NCI-H526 (cell line): ENCODE measurements at regions not wholly inside any gene's neighbourhood (a gene's known extent, or its start where the extent isn't known, plus 50 kb on each side); places are given as distances from the start of the nearest gene placed in this dataset.
"Not testable (repeated sequence)": the region's sequence is repeated elsewhere in the genome, so short reads cannot be mapped to it uniquely, and the experiment has no call there.

Source experiments
- DNase-seq, 2 experiments: peaks; one replicate each; lab custom pipeline; 2025; lab: John Stamatoyannopoulos, UW

GRCh38 chr4:189178125-189178746 lies 762.4 kb upstream of the FRG1 start:
- no peak for DNase-seq

DNA sequence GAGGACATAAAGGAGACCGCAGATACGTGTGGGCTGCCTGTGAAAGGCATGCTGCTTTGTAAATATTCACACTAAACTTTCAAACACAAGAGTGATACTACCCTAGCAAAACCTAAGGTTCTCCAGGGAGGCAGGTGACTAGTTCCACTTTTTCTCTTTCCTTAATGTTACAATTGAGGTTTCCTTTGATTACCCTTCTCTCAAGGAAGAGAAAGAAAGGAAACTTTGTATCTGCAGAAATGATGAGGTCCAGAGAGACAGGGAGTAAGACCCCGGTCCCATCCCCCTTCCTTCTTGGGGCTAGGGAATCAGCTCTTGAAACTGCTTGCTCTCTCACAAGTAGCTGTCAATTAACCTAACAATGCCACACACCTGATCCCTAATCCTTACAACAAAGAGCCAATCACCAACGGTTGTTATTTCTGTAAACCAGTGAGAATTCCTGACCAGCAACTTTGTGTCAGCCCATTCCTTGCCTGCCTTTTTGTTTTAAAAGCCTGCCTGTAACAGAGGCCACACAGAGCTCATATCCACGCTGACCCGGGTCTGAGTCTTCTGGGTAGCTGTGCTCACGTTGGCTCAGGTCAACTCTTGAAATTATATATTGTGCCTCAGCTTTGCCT lies 754.8 kb upstream of the FRG1 start:
- no peak for DNase-seq

- DNase-seq: no peak
Observed at GRCh38 chr4:189187531-189188052, 753.1 kb upstream of the FRG1 start.

GRCh38 chr4:189198624-189199023 lies 742.0 kb upstream of the FRG1 start:
- no peak for DNase-seq

DNA sequence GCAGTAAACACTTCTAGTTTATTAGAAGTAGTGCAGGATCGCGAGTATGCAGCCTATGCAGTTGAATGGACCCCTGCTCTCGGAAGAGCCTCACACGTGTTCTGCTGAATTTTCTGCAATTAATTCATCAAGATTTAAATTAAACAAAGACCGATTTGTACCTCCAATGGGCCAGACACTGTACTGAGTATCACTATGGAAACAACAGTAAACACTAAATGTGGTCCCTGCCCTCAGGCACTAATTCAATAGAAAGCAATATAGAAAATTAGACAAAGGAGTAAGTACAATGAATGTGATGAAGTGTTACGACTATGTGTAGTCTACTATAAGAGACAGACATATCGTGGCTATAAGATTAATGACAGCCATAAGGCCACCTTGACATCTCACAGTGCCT lies 740.3 kb upstream of the FRG1 start:
- DNase-seq: no peak

DNA sequence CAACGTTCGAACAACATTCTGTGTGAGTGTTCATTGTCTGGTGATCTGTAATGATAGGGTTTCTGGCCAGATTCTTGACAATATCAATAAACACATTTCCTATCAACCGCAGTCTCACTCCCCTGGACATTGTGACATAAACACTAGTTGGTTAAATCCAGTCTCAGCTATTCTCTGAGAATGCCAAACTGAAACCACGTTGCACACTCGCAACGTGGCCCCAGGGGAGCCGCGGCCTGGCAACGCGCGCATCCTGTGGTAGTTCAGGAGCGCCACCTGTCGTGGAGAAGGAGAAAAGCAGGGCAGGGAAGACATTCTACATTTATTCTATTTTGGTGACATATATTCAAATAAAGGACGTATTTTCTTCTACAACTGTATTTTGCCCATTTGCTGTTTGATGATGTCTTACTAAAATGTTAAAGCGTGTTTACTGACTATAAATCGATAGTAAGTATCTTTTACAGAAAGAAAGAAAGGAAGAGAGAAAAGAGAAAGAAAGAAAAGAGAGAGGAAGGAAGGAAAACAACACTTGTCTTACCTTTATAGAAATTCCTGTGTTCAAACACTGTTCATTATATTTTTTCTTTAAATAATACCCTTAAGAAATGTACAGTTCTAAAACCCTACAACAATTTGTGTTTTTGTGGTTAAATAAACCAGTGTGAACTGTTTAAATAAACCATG lies 738.3 kb upstream of the FRG1 start:
- peak; percentile 29 to 65 for DNase-seq

DNA sequence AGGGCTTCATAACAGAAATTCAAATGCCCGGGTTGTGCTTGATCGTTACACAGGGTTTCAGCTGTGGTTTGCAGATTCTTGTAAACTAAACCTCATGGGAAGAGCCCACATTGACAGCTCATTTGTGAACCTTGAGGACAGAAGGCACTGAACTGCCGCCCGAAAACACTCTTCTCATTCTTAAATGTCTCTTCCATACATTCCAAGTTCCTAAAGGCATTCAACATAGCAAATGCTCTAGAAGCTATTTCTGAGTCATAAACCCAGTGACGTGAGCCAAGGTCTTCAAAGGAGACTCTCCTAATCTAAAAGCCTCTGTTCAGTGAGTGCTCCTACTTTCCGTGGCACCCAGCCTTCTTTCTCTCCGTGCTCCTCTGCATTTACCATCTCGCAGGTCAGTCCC lies 737.8 kb upstream of the FRG1 start:
- peak in 1 of 2 experiments; percentile 2 for DNase-seq

DNA sequence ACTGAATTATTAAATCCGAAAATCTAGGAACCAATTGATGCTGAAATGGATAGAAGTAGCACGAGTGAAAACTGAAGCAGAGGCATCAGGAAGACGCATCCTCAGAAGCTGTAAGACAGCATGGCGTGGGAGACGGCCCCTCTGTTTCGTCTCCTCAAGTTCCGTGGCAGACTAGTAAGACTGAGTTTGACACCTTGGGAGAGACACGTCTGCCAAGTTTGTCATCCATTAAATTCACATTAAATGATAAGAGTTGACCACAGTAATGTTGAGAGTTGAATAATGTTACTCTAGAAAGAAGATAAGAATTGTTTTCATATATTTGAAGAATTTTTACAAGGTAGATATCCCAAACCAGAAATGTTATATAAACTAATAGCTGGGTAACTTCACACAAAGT lies 736.1 kb upstream of the FRG1 start:
- DNase-seq: no peak

- DNase-seq: no peak
Observed at GRCh38 chr4:189206953-189207352, 733.7 kb upstream of the FRG1 start.

DNA sequence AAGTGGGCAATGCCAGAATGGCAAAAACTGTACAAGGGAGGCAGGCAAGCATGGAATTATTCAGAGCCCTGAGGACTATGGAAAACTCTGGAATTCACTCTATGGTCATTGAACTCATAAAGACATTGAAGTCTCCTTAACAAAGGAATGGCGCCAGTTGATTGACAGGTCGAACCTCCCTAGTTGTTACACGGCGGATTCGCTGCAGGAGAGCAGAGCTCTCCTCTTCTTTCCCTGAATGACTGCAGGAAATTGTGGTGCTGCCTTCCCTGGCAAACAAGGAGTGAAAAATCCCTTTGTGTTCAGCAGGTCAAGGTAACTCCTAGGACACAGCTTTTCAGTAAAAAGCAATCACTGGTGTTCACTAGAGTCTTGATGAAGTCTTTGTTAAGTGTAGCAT lies 732.8 kb upstream of the FRG1 start:
- DNase-seq: no peak

DNA sequence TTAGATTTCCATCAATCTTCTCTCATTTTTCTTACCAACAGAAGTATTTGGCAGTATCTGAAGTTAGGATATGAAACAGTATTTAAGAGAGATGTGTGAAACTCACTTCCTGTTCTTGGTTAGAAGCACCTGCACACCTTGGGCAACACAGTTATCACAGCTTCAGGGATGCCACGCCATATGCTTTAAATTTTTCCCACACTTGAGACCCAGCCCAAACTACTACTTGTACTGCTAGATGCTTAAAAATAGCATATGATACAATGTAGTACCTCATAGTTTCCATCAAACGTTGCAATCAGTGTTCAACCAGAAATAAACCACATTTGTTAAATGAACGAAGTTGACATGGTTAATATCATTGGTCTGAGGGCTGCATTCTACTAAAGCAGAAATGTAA lies 725.1 kb upstream of the FRG1 start:
- no peak for DNase-seq

DNA sequence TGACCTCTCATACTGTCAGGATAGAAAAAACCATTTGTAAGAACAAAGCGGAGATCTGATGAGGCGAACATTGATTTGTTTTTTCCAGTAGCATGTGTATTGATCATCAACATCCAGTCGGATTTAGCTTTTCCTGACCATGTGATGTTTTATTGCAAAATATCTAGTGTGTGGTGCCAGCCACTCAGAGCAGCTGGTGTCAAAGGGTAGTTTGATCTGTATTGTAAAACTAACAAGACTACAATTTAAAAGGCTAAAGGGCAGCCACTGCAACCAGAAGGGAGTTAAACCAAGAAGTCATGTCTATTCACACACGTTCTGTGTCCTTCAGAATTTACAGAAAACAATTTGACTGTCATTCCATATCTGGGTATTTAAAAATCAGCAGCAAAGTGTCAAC lies 719.0 kb upstream of the FRG1 start:
- no peak for DNase-seq

- DNase-seq: peak; percentile 4 to 25
Observed at GRCh38 chr4:189228726-189229125, 711.9 kb upstream of the FRG1 start.

DNA sequence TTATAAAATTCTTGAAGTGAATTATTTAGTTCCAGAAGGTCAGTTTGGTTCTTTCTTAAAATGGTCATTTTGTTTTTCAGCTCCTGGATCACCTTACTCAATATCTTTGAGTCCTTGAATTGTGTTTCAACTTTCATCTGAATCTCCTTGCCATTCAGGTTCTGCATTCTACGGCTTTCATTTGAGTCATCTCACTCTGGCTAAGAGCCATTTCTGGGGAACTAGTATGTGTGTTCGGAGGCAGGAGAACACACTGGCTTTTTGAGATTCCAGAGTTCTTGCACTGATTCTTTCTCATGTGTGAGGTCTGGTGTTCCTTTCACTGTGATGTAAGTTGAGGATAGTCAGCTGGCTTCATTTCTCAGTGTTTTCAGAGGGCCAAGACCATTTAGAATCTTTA lies 708.4 kb upstream of the FRG1 start:
- DNase-seq: no peak

GRCh38 chr4:189233754-189234153 lies 706.9 kb upstream of the FRG1 start:
- not testable (repeated sequence) for DNase-seq

- DNase-seq: not testable (repeated sequence)
Observed at GRCh38 chr4:189234948-189235347, 705.7 kb upstream of the FRG1 start.

GRCh38 chr4:189235599-189235998 lies 705.1 kb upstream of the FRG1 start:
- DNase-seq: no peak

- not testable (repeated sequence) for DNase-seq
Observed at GRCh38 chr4:189236321-189236720, 704.4 kb upstream of the FRG1 start.

DNA sequence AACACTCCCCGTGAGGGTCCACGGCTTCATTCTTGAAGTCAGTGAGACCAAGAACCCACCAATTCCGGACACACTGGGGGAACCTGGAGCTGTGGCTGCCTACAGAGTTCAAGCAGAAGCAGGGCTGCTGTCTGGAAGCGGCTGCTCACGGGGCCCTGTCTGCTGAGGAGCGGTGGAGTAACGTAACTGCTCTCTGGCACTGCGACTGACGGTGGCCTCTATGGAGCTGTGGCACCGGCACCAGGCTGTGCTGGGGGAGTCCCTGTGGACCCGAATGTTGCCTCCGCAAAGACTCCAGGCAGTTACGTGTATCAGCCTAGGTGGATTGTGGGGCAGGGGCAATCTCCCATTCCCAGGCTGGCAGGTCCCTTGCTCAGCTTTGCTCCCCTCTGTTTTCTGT lies 703.3 kb upstream of the FRG1 start:
- no peak for DNase-seq

- DNase-seq: no peak
Observed at GRCh38 chr4:189255636-189256035, 685.0 kb upstream of the FRG1 start.

GRCh38 chr4:189261475-189261874 lies 679.2 kb upstream of the FRG1 start:
- no peak for DNase-seq

GRCh38 chr4:189265515-189265914 lies 675.2 kb upstream of the FRG1 start:
- DNase-seq: no peak

DNA sequence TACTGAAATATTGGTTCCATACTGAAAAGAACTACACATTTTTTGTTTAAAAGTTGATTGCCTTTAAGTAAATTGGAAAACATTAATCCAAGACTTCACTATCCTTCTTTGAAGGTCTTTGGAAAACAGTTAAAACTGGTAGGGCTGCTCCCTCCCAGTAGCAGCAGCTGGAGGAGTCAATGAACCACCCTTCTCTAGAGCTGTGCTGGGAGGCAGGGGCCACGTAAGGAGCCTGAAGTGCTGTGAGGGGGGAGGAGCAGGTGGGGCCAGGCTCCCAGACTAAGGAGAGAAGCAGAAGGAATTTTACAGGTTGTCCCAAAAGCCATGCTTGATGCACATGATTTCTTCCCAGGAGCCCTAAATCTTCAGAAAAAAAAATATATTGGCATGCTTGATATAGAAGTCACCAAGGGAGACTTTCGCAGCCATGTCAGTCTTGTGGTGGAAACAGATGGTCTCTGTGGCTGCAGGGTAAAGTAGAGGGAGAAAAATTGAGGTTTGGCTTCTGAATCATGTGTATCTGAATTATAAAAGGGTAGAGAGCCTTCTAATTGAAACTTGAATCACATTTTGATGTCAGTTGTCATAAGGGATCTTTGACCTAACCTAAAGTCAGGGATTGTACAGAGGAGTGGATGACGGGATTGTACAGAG lies 673.2 kb upstream of the FRG1 start:
- DNase-seq: no peak
